HG02763 (cell line): ENCODE measurements at regions not wholly inside any gene's neighbourhood (a gene's known extent, or its start where the extent isn't known, plus 50 kb on each side); places are given as distances from the start of the nearest gene placed in this dataset.
A peak's percentile ranks its signal among the peaks of the same experiment; 100 is the strongest.
"Not testable (repeated sequence)": the region's sequence is repeated elsewhere in the genome, so short reads cannot be mapped to it uniquely, and the experiment has no call there.

Experiments used
- ATAC-seq: cut with Tn5 transposase; IDR thresholded peaks from one replicate; pipeline ENCODE4 v1.9.1; 2021; ENCODE audit warnings: mild to moderate bottlenecking, moderate library complexity; ENCODE audit not compliant: unreplicated experiment

GRCh38 chr4:124067046-124067445 lies 645.5 kb downstream of the ANKRD50 start:
- ATAC-seq, result no peak

GRCh38 chr4:124070688-124071484 lies 641.6 kb downstream of the ANKRD50 start:
- ATAC-seq, result no peak

- ATAC-seq, result not testable (repeated sequence)
Measured at GRCh38 chr4:124075276-124075675, 637.3 kb downstream of the ANKRD50 start.

- no peak for ATAC-seq
Measured at GRCh38 chr4:124079174-124079780, 633.3 kb downstream of the ANKRD50 start.

- no peak for ATAC-seq
Measured at GRCh38 chr4:124083711-124084110, 628.8 kb downstream of the ANKRD50 start.

GRCh38 chr4:124085561-124086180 lies 626.9 kb downstream of the ANKRD50 start:
- no peak for ATAC-seq

GRCh38 chr4:124090021-124090420 lies 622.5 kb downstream of the ANKRD50 start:
- no peak for ATAC-seq

GRCh38 chr4:124092101-124092500 lies 620.4 kb downstream of the ANKRD50 start:
- ATAC-seq, result no peak

GRCh38 chr4:124092541-124092984 lies 620.0 kb downstream of the ANKRD50 start:
- ATAC-seq, result no peak

- no peak for ATAC-seq
Measured at GRCh38 chr4:124095621-124096020, 616.9 kb downstream of the ANKRD50 start.

- no peak for ATAC-seq
Measured at GRCh38 chr4:124096290-124096689, 616.2 kb downstream of the ANKRD50 start.

- ATAC-seq, result no peak
Measured at GRCh38 chr4:124097447-124097846, 615.1 kb downstream of the ANKRD50 start.

GRCh38 chr4:124104101-124104500 lies 608.4 kb downstream of the ANKRD50 start:
- ATAC-seq, result no peak

- no peak for ATAC-seq
Measured at GRCh38 chr4:124104628-124105027, 607.9 kb downstream of the ANKRD50 start.

GRCh38 chr4:124105212-124105611 lies 607.3 kb downstream of the ANKRD50 start:
- no peak for ATAC-seq

- no peak for ATAC-seq
Measured at GRCh38 chr4:124111411-124111810, 601.1 kb downstream of the ANKRD50 start.

- ATAC-seq, result peak; percentile 48
Measured at GRCh38 chr4:124111922-124112321, 600.6 kb downstream of the ANKRD50 start.

- no peak for ATAC-seq
Measured at GRCh38 chr4:124118061-124118460, 594.5 kb downstream of the ANKRD50 start.

- ATAC-seq, result no peak
Measured at GRCh38 chr4:124121461-124121971, 591.0 kb downstream of the ANKRD50 start.

- ATAC-seq, result no peak
Measured at GRCh38 chr4:124123181-124123580, 589.4 kb downstream of the ANKRD50 start.

GRCh38 chr4:124123721-124124120 lies 588.8 kb downstream of the ANKRD50 start:
- no peak for ATAC-seq

GRCh38 chr4:124131324-124131723 lies 581.2 kb downstream of the ANKRD50 start:
- not testable (repeated sequence) for ATAC-seq
